HEK293T (cell line): ENCODE measurements at regions not wholly inside any gene's neighbourhood (a gene's known extent, or its start where the extent isn't known, plus 50 kb on each side); places are given as distances from the start of the nearest gene placed in this dataset.

Source experiments
- CTCF ChIA-PET: fragments of 350-600 bp; formaldehyde crosslinking; extraction: SDS; loops from one replicate; lab custom pipeline; 2021; ENCODE audit warnings: antibody characterized with exemption, inconsistent platforms; lab: Yijun Ruan, JAX
- POLR2A ChIA-PET: fragments of 350-600 bp; formaldehyde crosslinking; extraction: SDS; loops from one replicate; lab custom pipeline; 2020; ENCODE audit warnings: antibody characterized with exemption, inconsistent platforms; lab: Yijun Ruan, JAX
- DNase-seq: peaks from one replicate; pipeline ENCODE4 v3.0.0; 2012; ENCODE audit warnings: mixed read lengths; ENCODE audit errors: extremely low spot score
- ARNT ChIP-seq: fragments of 450-650 bp; IDR thresholded peaks from 2 replicates; pipeline ENCODE4 v1.6.1; 2017; ENCODE audit warnings: mild to moderate bottlenecking
- BHLHE40 ChIP-seq: fragments of 450-650 bp; IDR thresholded peaks from 2 replicates; pipeline ENCODE4 v1.6.1; 2016; ENCODE audit warnings: mild to moderate bottlenecking, moderate library complexity, borderline replicate concordance
- CTBP1 ChIP-seq: fragments of 450-650 bp; IDR thresholded peaks from 2 replicates; pipeline ENCODE4 v1.6.1; 2016; ENCODE audit warnings: borderline replicate concordance
- ELF4 ChIP-seq: fragments of 450-650 bp; IDR thresholded peaks from 2 replicates; pipeline ENCODE4 v1.6.1; 2017; ENCODE audit warnings: antibody characterized with exemption
- FOXA1 ChIP-seq: fragments of 450-650 bp; IDR thresholded peaks from 2 replicates; pipeline ENCODE4 v1.6.1; 2016; ENCODE audit warnings: mild to moderate bottlenecking
- FOXK2 ChIP-seq: fragments of 450-650 bp; IDR thresholded peaks from 2 replicates; pipeline ENCODE4 v1.6.1; 2016; ENCODE audit warnings: mild to moderate bottlenecking
- FOXM1 ChIP-seq: fragments of 450-650 bp; IDR thresholded peaks from 2 replicates; pipeline ENCODE4 v1.6.1; 2017; ENCODE audit warnings: mild to moderate bottlenecking, borderline replicate concordance
- HDGF ChIP-seq: fragments of 450-650 bp; IDR thresholded peaks from 2 replicates; pipeline ENCODE4 v1.6.1; 2017; ENCODE audit warnings: antibody characterized with exemption, borderline replicate concordance
- L3MBTL2 ChIP-seq: fragments of 450-650 bp; conservative IDR thresholded peaks from 2 replicates; pipeline ENCODE4 v1.6.1; 2016; ENCODE audit warnings: mild to moderate bottlenecking
- LEF1 ChIP-seq: fragments of 450-650 bp; IDR thresholded peaks from 2 replicates; pipeline ENCODE4 v1.6.1; 2017; ENCODE audit warnings: mild to moderate bottlenecking, borderline replicate concordance
- NFRKB ChIP-seq: fragments of 450-650 bp; IDR thresholded peaks from 2 replicates; pipeline ENCODE4 v1.6.1; 2016; ENCODE audit warnings: mild to moderate bottlenecking, moderate library complexity
- SP1 ChIP-seq: fragments of 450-650 bp; IDR thresholded peaks from 2 replicates; pipeline ENCODE4 v1.6.1; 2017
- SUZ12 ChIP-seq: fragments of 450-650 bp; IDR thresholded peaks from 2 replicates; pipeline ENCODE4 v1.6.1; 2016; ENCODE audit warnings: mild to moderate bottlenecking
- TARDBP ChIP-seq: fragments of 450-650 bp; IDR thresholded peaks from 2 replicates; pipeline ENCODE4 v1.6.1; 2016
- ZNF384 ChIP-seq: fragments of 450-650 bp; IDR thresholded peaks from 2 replicates; pipeline ENCODE4 v1.6.1; 2016
- TF ChIP-seq, protein P1 (sequence below): fragments of 450-650 bp; IDR thresholded peaks from 2 replicates; pipeline ENCODE4 v1.6.1; 2016

DNA sequence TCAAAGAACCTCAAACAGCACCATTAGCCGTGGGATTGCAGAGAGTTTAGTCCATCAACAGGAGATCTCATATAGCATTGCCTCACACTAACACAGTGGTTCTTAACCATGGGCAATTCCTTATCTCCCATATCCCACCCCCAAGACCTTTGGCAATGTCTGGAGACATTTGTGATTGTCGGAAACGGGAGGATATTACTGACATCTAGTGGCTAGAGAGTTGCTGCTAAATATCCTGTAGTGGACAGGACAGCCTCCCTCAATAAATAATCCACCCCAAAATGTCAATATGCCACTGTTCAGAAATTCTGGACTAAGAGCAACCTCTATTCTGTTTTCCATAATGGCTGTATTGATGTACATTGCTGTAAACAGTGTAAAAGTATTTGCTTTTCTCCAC is 210.1 kb upstream of the CCN2 start:
- no peak for TF ChIP-seq SUZ12
- TF ChIP-seq, protein P1, sequence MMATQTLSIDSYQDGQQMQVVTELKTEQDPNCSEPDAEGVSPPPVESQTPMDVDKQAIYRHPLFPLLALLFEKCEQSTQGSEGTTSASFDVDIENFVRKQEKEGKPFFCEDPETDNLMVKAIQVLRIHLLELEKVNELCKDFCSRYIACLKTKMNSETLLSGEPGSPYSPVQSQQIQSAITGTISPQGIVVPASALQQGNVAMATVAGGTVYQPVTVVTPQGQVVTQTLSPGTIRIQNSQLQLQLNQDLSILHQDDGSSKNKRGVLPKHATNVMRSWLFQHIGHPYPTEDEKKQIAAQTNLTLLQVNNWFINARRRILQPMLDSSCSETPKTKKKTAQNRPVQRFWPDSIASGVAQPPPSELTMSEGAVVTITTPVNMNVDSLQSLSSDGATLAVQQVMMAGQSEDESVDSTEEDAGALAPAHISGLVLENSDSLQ, result peak; percentile 48; the same call in 1 of the 2 replicates
- CTCF ChIA-PET, result interaction anchor here (0.7 to 1.0 kb wide), 2 partner anchors 138 to 210 kb away, joined by 3 to 4 read pairs; partner anchors contain the start of gene CCN2

DNA sequence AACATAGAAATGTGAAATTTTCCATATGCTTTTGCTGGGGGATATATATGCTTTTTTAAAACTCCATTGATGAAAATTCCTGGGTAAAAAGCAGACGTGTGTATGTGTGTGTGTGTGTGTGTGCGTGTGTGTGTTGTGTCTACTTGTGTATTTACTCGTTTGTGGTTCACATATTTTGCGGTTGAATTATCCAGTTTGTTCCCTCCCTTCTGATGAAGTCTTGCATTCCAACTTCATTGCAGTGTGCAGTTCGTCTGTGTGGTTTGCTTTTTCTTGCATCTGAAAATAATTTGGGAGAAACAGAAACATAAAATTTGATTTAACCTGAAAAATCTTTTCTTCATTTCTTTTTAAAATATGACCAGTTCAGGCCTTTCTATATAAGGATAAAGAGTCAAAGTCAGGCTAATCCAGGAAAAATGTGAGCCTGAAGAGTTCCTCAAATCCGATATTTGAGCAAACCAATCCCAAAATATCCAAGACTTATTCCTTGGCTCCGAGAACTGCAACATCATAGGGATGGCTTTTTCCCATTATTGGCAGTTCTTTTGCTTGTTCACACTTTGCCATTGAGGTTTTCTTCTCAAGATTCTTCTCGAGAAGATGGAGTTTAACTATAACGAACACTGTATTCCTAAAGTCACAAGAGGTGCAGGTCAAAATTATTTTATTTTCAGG is 202.2 kb upstream of the CCN2 start:
- no peak for TF ChIP-seq ELF4
- TF ChIP-seq, protein P1, result no peak
- no peak for TF ChIP-seq CTBP1
- no peak for TF ChIP-seq FOXK2
- no peak for TF ChIP-seq LEF1
- TF ChIP-seq HDGF, result no peak
- TF ChIP-seq TARDBP, result no peak
- TF ChIP-seq ARNT, result no peak
- TF ChIP-seq L3MBTL2, result no peak
- POLR2A ChIA-PET, result no interaction called here

More for the DNA sequence above, 210.1 kb upstream of the CCN2 start:
- POLR2A ChIA-PET, result no interaction called here
- DNase-seq, result peak; percentile 14

DNA sequence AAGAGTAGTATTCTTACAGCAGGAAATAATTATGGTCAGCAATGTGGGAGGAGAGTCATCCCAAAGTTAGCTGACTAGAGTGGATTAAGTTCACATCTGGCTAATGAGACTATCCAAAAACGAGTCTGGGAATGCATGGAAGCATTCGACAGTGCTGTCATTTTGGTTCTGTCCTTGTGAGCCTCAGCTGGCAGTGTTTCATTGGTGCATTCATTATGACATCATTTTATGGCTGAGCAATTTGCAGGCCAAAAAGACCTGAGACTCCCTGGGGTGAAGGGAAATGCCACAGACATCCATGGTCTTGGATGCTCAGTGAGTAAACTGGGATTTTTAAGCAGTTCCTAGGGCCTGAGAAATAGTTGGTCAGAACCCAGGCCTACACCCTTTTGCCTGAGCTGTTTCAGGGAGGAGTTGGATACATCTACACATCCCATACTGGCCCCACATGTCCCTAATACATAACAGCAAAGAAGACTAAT is 196.4 kb upstream of the CCN2 start:
- TF ChIP-seq ZNF384, result no peak
- TF ChIP-seq ARNT, result no peak
- no peak for TF ChIP-seq L3MBTL2
- no peak for TF ChIP-seq NFRKB
- DNase-seq, result no peak
- POLR2A ChIA-PET, result no interaction called here
- CTCF ChIA-PET, result no interaction called here

More for the DNA sequence above, 202.2 kb upstream of the CCN2 start:
- no peak for DNase-seq
- CTCF ChIA-PET, result no interaction called here

DNA sequence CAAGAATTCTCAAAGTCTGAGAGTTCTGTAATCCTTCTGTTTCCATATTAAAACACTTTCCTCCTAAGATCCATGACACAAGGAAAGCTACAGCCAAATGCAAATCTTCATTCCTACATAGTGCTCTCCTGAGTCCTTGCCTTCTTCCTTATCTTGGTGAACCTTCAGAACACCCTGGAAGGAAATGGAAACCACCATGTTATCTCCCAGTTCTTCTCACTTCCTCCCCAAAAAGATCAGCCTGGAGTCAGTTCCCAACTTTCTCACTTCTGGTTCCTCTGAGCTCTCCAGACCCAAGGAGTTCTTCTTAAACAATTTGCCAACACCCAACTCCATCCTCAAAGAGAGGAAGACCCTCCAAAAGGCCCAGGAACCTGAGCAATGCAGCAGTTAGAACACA is 193.3 kb upstream of the CCN2 start:
- no peak for TF ChIP-seq CTBP1
- TF ChIP-seq ARNT, result no peak
- TF ChIP-seq TARDBP, result no peak
- TF ChIP-seq HDGF, result no peak
- TF ChIP-seq NFRKB, result no peak
- TF ChIP-seq BHLHE40, result no peak
- no peak for TF ChIP-seq ZNF384
- POLR2A ChIA-PET, result no interaction called here
- CTCF ChIA-PET, result no interaction called here
- no peak for DNase-seq

DNA sequence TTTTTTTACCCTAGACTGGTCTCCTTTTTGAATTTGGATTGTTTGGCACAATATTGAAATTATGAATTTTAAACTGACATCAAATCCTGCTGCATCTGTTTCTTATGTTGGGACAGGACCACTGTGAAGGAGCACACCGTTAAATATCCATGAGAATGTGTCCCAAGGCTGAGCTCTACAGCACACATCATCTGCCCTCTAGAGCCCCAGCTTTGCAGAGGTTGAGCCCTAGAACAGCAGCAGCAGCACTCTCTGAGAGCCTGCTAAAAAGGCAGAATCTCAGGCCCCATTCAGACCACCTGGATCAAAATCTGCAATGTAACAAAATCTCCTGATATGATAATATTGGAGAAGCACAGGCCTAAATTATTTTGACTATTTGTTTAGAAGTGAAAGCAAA is 192.1 kb upstream of the CCN2 start:
- POLR2A ChIA-PET, result no interaction called here
- no peak for DNase-seq
- CTCF ChIA-PET, result interaction anchor here (0.6 kb wide), 1 partner anchor 192 kb away, joined by 3 read pairs; the partner anchor contains the start of gene CCN2
- TF ChIP-seq LEF1, result no peak
- no peak for TF ChIP-seq FOXM1
- no peak for TF ChIP-seq ZNF384
- TF ChIP-seq SP1, result no peak
- TF ChIP-seq TARDBP, result no peak
- no peak for TF ChIP-seq FOXA1

DNA sequence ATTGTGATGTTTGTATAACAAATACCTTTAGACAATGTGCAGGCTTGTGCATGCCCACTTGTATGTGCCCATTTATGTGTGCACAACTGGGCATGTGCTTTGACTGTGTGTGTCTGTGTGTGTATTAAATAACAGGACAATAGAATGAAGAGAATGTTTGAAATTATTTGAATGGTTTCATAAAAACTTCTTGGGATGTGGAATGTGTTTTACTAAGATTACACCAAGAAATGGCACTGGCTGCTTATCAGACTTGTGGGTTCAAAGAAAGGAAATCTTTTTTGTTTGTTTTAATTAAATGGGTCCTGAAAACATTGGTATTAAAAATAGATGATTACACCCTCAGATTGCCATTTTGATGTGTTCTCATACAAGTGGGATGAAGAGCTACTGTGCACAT is 191.6 kb upstream of the CCN2 start:
- ChIA-PET POLR2A (no interaction called here), CTCF (no interaction called here)
- no peak for TF ChIP-seq ELF4
- no peak for TF ChIP-seq HDGF
- TF ChIP-seq TARDBP, result no peak
- TF ChIP-seq SP1, result no peak
- TF ChIP-seq FOXK2, result no peak
- DNase-seq, result no peak

DNA sequence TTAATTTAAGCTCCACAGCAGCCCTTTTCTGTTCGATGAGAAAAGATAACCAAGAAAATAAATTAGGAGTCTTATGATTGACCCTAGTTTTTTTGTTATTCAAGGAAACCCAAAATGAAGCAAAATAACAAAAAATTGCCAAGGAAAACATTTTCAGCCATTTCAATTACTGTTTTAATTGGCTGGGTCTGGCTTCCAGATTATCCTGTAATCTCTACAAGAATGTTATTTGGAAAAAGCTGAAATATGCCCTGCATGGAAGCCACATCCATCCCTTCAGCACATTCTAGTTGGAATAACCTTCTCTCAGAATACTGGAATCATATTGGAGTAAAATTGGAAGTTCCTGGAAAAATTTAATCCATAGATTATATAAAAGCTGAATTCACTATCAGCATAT is 191.1 kb upstream of the CCN2 start:
- TF ChIP-seq FOXK2 (no peak), CTBP1 (no peak), FOXM1 (no peak)
- CTCF ChIA-PET, result no interaction called here
- no peak for DNase-seq
- POLR2A ChIA-PET, result no interaction called here

DNA sequence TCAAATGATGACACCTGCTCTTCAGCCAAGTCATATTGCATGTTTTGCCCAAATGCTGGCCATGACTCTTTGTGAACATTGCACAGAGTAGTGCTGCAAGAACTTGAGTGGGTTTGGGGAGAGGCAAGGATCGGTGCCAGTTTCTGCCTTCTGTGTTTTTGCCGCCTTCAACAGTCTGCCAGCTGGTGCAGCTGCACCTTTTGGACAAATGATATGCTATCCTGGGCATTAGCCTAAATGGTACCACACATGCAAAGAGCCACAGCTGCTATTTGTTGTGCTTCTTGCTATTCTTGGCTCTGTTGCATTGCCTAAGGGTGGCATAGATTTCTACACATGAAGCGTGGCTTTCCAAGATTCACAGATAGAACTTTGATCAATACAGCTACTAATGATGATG is 189.0 kb upstream of the CCN2 start:
- TF ChIP-seq ARNT (no peak), LEF1 (no peak), L3MBTL2 (no peak), HDGF (no peak), ELF4 (no peak), ZNF384 (no peak), FOXM1 (no peak), FOXA1 (no peak), CTBP1 (no peak), TARDBP (no peak), SP1 (no peak), BHLHE40 (no peak), FOXK2 (no peak), SUZ12 (no peak), NFRKB (no peak)
- TF ChIP-seq, protein P1, result no peak
- POLR2A ChIA-PET, result no interaction called here
- no peak for DNase-seq
- CTCF ChIA-PET, result no interaction called here
